Liver (tissue), 3 donors: ENCODE measurements at regions not wholly inside any gene's neighbourhood (a gene's known extent, or its start where the extent isn't known, plus 50 kb on each side); places are given as distances from the start of the nearest gene placed in this dataset.

ENCODE experiments used
- ATF3 ChIP-seq: IDR thresholded peaks from 2 replicates; pipeline ENCODE4 v1.6.1; 2016; ENCODE audit warnings: antibody characterized with exemption
- EGR1 ChIP-seq, 2 donors: IDR thresholded peaks; 2 replicates each; pipeline ENCODE4 v1.6.1; 2016 to 2018; ENCODE audit warnings: antibody characterized with exemption in 2 of 2, low read depth in 2 of 2
- FOXA1 ChIP-seq: IDR thresholded peaks from 2 replicates; pipeline ENCODE4 v1.6.1; 2016; ENCODE audit warnings: antibody characterized with exemption
- GABPA ChIP-seq, 2 donors: IDR thresholded peaks in 1 of 2; conservative IDR thresholded peaks in 1 of 2; 2 replicates each; pipeline ENCODE4 v1.6.1; 2016; ENCODE audit warnings: antibody characterized with exemption in 2 of 2, mild to moderate bottlenecking in 1 of 2, moderate library complexity in 1 of 2
- JUND ChIP-seq, 2 donors: IDR thresholded peaks; 2 replicates each; pipeline ENCODE4 v1.6.1; 2016; ENCODE audit warnings: antibody characterized with exemption in 2 of 2
- MAX ChIP-seq: IDR thresholded peaks from 2 replicates; pipeline ENCODE4 v1.6.1; 2016; ENCODE audit warnings: antibody characterized with exemption
- RAD21 ChIP-seq, 2 donors: IDR thresholded peaks; 2 replicates each; pipeline ENCODE4 v1.6.1; 2016; ENCODE audit warnings: antibody characterized with exemption in 2 of 2, mild to moderate bottlenecking in 2 of 2
- RXRA ChIP-seq, 2 donors: IDR thresholded peaks; 2 replicates each; pipeline ENCODE4 v1.6.1; 2017 to 2018; ENCODE audit warnings: antibody characterized with exemption in 2 of 2, mild to moderate bottlenecking in 1 of 2
- SP1 ChIP-seq: IDR thresholded peaks from 2 replicates; pipeline ENCODE4 v1.6.1; 2018; ENCODE audit warnings: antibody characterized with exemption, mild to moderate bottlenecking
- YY1 ChIP-seq: IDR thresholded peaks from 2 replicates; pipeline ENCODE4 v1.6.1; 2016; ENCODE audit warnings: antibody characterized with exemption, mild to moderate bottlenecking
- TF ChIP-seq, protein P1 (sequence below): fragments of 150-350 bp; IDR thresholded peaks from 2 replicates; pipeline ENCODE4 v1.5.1; 2017; ENCODE audit warnings: improper control_type of control experiment, low read depth, low read length; ENCODE audit not compliant: missing input control
- TF ChIP-seq, protein P2 (sequence below): IDR thresholded peaks from 2 replicates; pipeline ENCODE4 v1.6.1; 2016; ENCODE audit warnings: antibody characterized with exemption, mild to moderate bottlenecking
- TF ChIP-seq, protein P3 (sequence below): IDR thresholded peaks from 2 replicates; pipeline ENCODE4 v1.6.1; 2016; ENCODE audit warnings: antibody characterized with exemption
- donor health status: healthy.
- donor health status: healthy.

GRCh38 chr20:17885544-17885943 lies 83.0 kb downstream of the SNX5 start:
- TF ChIP-seq, protein P1, sequence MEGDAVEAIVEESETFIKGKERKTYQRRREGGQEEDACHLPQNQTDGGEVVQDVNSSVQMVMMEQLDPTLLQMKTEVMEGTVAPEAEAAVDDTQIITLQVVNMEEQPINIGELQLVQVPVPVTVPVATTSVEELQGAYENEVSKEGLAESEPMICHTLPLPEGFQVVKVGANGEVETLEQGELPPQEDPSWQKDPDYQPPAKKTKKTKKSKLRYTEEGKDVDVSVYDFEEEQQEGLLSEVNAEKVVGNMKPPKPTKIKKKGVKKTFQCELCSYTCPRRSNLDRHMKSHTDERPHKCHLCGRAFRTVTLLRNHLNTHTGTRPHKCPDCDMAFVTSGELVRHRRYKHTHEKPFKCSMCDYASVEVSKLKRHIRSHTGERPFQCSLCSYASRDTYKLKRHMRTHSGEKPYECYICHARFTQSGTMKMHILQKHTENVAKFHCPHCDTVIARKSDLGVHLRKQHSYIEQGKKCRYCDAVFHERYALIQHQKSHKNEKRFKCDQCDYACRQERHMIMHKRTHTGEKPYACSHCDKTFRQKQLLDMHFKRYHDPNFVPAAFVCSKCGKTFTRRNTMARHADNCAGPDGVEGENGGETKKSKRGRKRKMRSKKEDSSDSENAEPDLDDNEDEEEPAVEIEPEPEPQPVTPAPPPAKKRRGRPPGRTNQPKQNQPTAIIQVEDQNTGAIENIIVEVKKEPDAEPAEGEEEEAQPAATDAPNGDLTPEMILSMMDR, result no peak
- no peak for TF ChIP-seq RAD21 (IDR thresholded peaks at IDR 0.05)
- TF ChIP-seq, protein P2, sequence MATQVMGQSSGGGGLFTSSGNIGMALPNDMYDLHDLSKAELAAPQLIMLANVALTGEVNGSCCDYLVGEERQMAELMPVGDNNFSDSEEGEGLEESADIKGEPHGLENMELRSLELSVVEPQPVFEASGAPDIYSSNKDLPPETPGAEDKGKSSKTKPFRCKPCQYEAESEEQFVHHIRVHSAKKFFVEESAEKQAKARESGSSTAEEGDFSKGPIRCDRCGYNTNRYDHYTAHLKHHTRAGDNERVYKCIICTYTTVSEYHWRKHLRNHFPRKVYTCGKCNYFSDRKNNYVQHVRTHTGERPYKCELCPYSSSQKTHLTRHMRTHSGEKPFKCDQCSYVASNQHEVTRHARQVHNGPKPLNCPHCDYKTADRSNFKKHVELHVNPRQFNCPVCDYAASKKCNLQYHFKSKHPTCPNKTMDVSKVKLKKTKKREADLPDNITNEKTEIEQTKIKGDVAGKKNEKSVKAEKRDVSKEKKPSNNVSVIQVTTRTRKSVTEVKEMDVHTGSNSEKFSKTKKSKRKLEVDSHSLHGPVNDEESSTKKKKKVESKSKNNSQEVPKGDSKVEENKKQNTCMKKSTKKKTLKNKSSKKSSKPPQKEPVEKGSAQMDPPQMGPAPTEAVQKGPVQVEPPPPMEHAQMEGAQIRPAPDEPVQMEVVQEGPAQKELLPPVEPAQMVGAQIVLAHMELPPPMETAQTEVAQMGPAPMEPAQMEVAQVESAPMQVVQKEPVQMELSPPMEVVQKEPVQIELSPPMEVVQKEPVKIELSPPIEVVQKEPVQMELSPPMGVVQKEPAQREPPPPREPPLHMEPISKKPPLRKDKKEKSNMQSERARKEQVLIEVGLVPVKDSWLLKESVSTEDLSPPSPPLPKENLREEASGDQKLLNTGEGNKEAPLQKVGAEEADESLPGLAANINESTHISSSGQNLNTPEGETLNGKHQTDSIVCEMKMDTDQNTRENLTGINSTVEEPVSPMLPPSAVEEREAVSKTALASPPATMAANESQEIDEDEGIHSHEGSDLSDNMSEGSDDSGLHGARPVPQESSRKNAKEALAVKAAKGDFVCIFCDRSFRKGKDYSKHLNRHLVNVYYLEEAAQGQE, result no peak
- no peak for TF ChIP-seq YY1
- TF ChIP-seq JUND (IDR thresholded peaks at IDR 0.05), result no peak
- no peak for TF ChIP-seq RXRA (IDR thresholded peaks at IDR 0.05)
- no peak for TF ChIP-seq FOXA1
- no peak for TF ChIP-seq ATF3
- TF ChIP-seq EGR1 (IDR thresholded peaks at IDR 0.05; ENCODE audit: low read depth in 2 of 2), result no peak
- TF ChIP-seq GABPA (IDR thresholded peaks at IDR 0.05 in 1 of 2, conservative IDR thresholded peaks at IDR 0.05 in 1 of 2), result no peak
- TF ChIP-seq MAX, result no peak
- no peak for TF ChIP-seq SP1
- TF ChIP-seq, protein P3, sequence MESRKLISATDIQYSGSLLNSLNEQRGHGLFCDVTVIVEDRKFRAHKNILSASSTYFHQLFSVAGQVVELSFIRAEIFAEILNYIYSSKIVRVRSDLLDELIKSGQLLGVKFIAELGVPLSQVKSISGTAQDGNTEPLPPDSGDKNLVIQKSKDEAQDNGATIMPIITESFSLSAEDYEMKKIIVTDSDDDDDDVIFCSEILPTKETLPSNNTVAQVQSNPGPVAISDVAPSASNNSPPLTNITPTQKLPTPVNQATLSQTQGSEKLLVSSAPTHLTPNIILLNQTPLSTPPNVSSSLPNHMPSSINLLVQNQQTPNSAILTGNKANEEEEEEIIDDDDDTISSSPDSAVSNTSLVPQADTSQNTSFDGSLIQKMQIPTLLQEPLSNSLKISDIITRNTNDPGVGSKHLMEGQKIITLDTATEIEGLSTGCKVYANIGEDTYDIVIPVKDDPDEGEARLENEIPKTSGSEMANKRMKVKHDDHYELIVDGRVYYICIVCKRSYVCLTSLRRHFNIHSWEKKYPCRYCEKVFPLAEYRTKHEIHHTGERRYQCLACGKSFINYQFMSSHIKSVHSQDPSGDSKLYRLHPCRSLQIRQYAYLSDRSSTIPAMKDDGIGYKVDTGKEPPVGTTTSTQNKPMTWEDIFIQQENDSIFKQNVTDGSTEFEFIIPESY, result no peak
